HL-60 (cell line): ENCODE measurements at regions not wholly inside any gene's neighbourhood (a gene's known extent, or its start where the extent isn't known, plus 50 kb on each side); places are given as distances from the start of the nearest gene placed in this dataset.

Experiments
- CTCF ChIP-seq: IDR thresholded peaks from one replicate; pipeline ENCODE4 v1.5.1; 2011; ENCODE audit warnings: low read length, control low read depth, inconsistent platforms; ENCODE audit not compliant: insufficient read depth
- POLR2AphosphoS5 ChIP-seq: IDR thresholded peaks from 2 replicates; pipeline ENCODE4 v1.6.1; 2012; ENCODE audit warnings: low read depth
- REST ChIP-seq: IDR thresholded peaks from 2 replicates; pipeline ENCODE4 v1.6.1; 2012; ENCODE audit warnings: low read depth; ENCODE audit not compliant: insufficient replicate concordance

GRCh38 chr2:201980946-201981345 lies 52.7 kb upstream of the FZD7 start:
- no peak for TF ChIP-seq CTCF
- TF ChIP-seq POLR2AphosphoS5, result no peak
- TF ChIP-seq REST, result no peak
